GM21717 (cell line): ENCODE measurements at regions not wholly inside any gene's neighbourhood (a gene's known extent, or its start where the extent isn't known, plus 50 kb on each side); places are given as distances from the start of the nearest gene placed in this dataset.
"Not testable (repeated sequence)": the region's sequence is repeated elsewhere in the genome, so short reads cannot be mapped to it uniquely, and the experiment has no call there.

Experiments used
- ATAC-seq: cut with Tn5 transposase; IDR thresholded peaks from one replicate; pipeline ENCODE4 v1.9.1; 2021; ENCODE audit warnings: mild to moderate bottlenecking, moderate library complexity; ENCODE audit not compliant: unreplicated experiment

- no peak for ATAC-seq
Observed at GRCh38 chr9:90521811-90522570, 120.6 kb downstream of the DIRAS2 start.

GRCh38 chr9:90523958-90524357, 118.7 kb downstream of the DIRAS2 start:
- ATAC-seq = no peak

- no peak for ATAC-seq
Observed at GRCh38 chr9:90526386-90526785, 116.2 kb downstream of the DIRAS2 start.

- ATAC-seq = not testable (repeated sequence)
Observed at GRCh38 chr9:90536094-90536493, 106.5 kb downstream of the DIRAS2 start.

- no peak for ATAC-seq
Observed at GRCh38 chr9:90538566-90538965, 104.1 kb downstream of the DIRAS2 start.

GRCh38 chr9:90539286-90539685, 103.3 kb downstream of the DIRAS2 start:
- no peak for ATAC-seq

GRCh38 chr9:90540734-90541133, 101.9 kb downstream of the DIRAS2 start:
- no peak for ATAC-seq

GRCh38 chr9:90544488-90544887, 98.1 kb downstream of the DIRAS2 start:
- ATAC-seq = no peak

- ATAC-seq = no peak
Observed at GRCh38 chr9:90546200-90546599, 96.4 kb downstream of the DIRAS2 start.

- ATAC-seq = no peak
Observed at GRCh38 chr9:90547896-90548295, 94.7 kb downstream of the DIRAS2 start.

- ATAC-seq = peak; percentile 73
Observed at GRCh38 chr9:90552317-90552716, 90.3 kb downstream of the DIRAS2 start.

GRCh38 chr9:90555351-90556057, 87.1 kb downstream of the DIRAS2 start:
- ATAC-seq = no peak

GRCh38 chr9:90556897-90557675, 85.5 kb downstream of the DIRAS2 start:
- no peak for ATAC-seq

- no peak for ATAC-seq
Observed at GRCh38 chr9:90559075-90560073, 83.2 kb downstream of the DIRAS2 start.
